PC-9 (cell line): ENCODE measurements at regions not wholly inside any gene's neighbourhood (a gene's known extent, or its start where the extent isn't known, plus 50 kb on each side); places are given as distances from the start of the nearest gene placed in this dataset.

Experiments
- BruUV-seq: library from RNA; stranded (reverse); fragments of 400-500 nt; replicated peaks from 2 replicates; lab custom pipeline; 2021; lab: Mats Ljungman, UMichigan
- CTCF ChIA-PET: fragments of 300-600 bp; sonication (Branson Sonifier 250); formaldehyde crosslinking; loops from one replicate; lab custom pipeline; 2022; ENCODE audit warnings: antibody characterized with exemption; lab: Charles Lee
- POLR2A ChIA-PET: fragments of 300-600 bp; sonication (Branson Sonifier 250); formaldehyde crosslinking; loops from one replicate; lab custom pipeline; 2022; ENCODE audit warnings: antibody characterized with exemption; ENCODE audit not compliant: unreplicated experiment; lab: Charles Lee
- DNase-seq, 2 experiments: peaks; one replicate each; pipeline versions ENCODE4 v3.0.0 to v3.0.0-alpha.2; 2015 to 2022; ENCODE audit warnings: mixed read lengths in 1 of 2
- H2AFZ ChIP-seq: fragments of 200-600 bp; sonication (generic); 2 replicates; pipeline ENCODE4 v1.8.1; 2017; ENCODE audit warnings: antibody characterized with exemption
- H3F3A ChIP-seq: fragments of 200-600 bp; sonication (generic); 2 replicates; pipeline ENCODE4 v1.8.1; 2017; ENCODE audit warnings: antibody characterized with exemption, mild to moderate bottlenecking, low read depth; ENCODE audit not compliant: insufficient read depth
- H3K27ac ChIP-seq: fragments of 200-600 bp; sonication (generic); 2 replicates; pipeline ENCODE4 v1.6.1; 2016; ENCODE audit warnings: mixed run types
- H3K27me3 ChIP-seq: fragments of 200-600 bp; sonication (generic); 2 replicates; pipeline ENCODE4 v1.6.1; 2016; ENCODE audit warnings: low read depth, mixed run types; ENCODE audit not compliant: insufficient read depth
- H3K36me3 ChIP-seq: fragments of 200-600 bp; sonication (generic); 2 replicates; pipeline ENCODE4 v1.6.1; 2016; ENCODE audit warnings: low read depth, mixed run types
- H3K4me1 ChIP-seq: fragments of 200-600 bp; sonication (generic); replicated peaks from 2 replicates; pipeline ENCODE4 v1.6.1; 2016; ENCODE audit warnings: mixed run types; ENCODE audit not compliant: insufficient read depth
- H3K4me2 ChIP-seq: fragments of 200-600 bp; sonication (generic); 2 replicates; pipeline ENCODE4 v1.6.1; 2017; ENCODE audit warnings: mixed run types
- H3K4me3 ChIP-seq: fragments of 200-600 bp; sonication (generic); 2 replicates; pipeline ENCODE4 v1.6.1; 2016; ENCODE audit warnings: mixed run types
- H3K79me2 ChIP-seq: fragments of 200-600 bp; sonication (generic); 2 replicates; pipeline ENCODE4 v1.6.1; 2017; ENCODE audit warnings: low read depth, mixed run types
- H3K9me2 ChIP-seq: fragments of 200-600 bp; sonication (generic); 2 replicates; pipeline ENCODE4 v1.8.1; 2017; ENCODE audit warnings: mild to moderate bottlenecking; ENCODE audit not compliant: insufficient read depth
- H3K9me3 ChIP-seq: fragments of 200-600 bp; sonication (generic); 2 replicates; pipeline ENCODE4 v1.8.1; 2016; ENCODE audit warnings: low read depth; ENCODE audit not compliant: insufficient read depth
- H4K20me1 ChIP-seq: fragments of 200-600 bp; sonication (generic); 2 replicates; pipeline ENCODE4 v1.8.1; 2017; ENCODE audit not compliant: insufficient read depth
- EZH2 ChIP-seq: fragments of 200-600 bp; sonication (generic); IDR thresholded peaks from 2 replicates; pipeline ENCODE4 v1.8.0; 2017; ENCODE audit warnings: antibody characterized with exemption, low read depth
- intact Hi-C: fragments of 100-400 bp; cut with micrococcal nuclease; formaldehyde crosslinking; loops from one replicate; pipeline ENCODE4 v1.10.0; 2022; ENCODE audit not compliant: unreplicated experiment
- TF ChIP-seq, protein P1 (sequence below): fragments of 200-600 bp; sonication (generic); conservative IDR thresholded peaks from 2 replicates; pipeline ENCODE4 v1.6.1; 2017; ENCODE audit warnings: mixed run types, antibody characterized with exemption, mild to moderate bottlenecking, moderate library complexity

DNA sequence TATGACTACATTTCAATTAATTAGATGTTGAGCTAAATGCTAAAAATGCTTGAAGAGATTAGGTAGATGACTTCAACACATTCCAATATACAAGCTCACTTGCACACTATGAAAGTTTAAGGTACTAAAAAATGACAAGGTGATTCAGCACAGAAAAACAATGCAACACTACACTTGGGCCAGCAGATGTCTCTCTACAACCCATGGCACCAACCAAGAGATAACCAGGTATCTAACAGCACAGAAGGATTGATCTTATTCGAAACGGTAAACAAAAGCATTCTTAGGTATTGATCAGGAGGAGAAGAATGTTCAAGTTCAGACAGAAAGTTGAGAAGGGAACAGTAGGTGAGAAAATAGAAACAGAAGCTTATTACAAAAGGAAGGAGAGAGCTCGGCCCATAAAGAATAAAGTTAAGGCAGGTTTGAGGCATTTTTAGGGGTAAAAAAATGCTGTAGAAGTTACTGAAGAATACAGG lies 248.2 kb upstream of the KLF14 start:
- ChIA-PET CTCF (interaction anchor here (0.6 to 1.9 kb wide), 12 partner anchors 11 to 187 kb away, joined by 3 to 12 read pairs (median 5); no protein-coding TSS in a partner anchor), POLR2A (interaction anchor here (0.6 to 0.7 kb wide), 3 partner anchors 17 to 77 kb away, joined by 3 to 4 read pairs (median 3); no protein-coding TSS in a partner anchor)
- DNase-seq = peak; percentile 12 to 74
- Histone ChIP-seq H3K27me3 (no peaks in the 10 kb centered on the region), H3K4me3 (no peak overlapping the region), H4K20me1 (peaks cover 32% of the 10 kb centered on the region), H3K27ac (peak overlapping the region; percentile 17), H3K9me3 (no peaks in the 10 kb centered on the region), H3K4me2 (no peak overlapping the region), H3K4me1 (0 out of 2 replicates have a peak, but pooled peaks cover 7% of the 10 kb centered on the region), H3K9me2 (no peaks in the 10 kb centered on the region), H3K36me3 (peaks cover 37% of the 10 kb centered on the region), H3F3A (peaks cover 50% of the 10 kb centered on the region), H3K79me2 (peaks cover 73% of the 10 kb centered on the region), H2AFZ (no peak overlapping the region)
- no TSS peak for BruUV-seq
- no peak for TF ChIP-seq EZH2
- TF ChIP-seq, protein P1, sequence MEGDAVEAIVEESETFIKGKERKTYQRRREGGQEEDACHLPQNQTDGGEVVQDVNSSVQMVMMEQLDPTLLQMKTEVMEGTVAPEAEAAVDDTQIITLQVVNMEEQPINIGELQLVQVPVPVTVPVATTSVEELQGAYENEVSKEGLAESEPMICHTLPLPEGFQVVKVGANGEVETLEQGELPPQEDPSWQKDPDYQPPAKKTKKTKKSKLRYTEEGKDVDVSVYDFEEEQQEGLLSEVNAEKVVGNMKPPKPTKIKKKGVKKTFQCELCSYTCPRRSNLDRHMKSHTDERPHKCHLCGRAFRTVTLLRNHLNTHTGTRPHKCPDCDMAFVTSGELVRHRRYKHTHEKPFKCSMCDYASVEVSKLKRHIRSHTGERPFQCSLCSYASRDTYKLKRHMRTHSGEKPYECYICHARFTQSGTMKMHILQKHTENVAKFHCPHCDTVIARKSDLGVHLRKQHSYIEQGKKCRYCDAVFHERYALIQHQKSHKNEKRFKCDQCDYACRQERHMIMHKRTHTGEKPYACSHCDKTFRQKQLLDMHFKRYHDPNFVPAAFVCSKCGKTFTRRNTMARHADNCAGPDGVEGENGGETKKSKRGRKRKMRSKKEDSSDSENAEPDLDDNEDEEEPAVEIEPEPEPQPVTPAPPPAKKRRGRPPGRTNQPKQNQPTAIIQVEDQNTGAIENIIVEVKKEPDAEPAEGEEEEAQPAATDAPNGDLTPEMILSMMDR = peak; percentile 86
- intact Hi-C loops = loop anchor here (1.0 to 5.0 kb wide), 3 partner anchors 25 to 320 kb away; no protein-coding TSS in a partner anchor

DNA sequence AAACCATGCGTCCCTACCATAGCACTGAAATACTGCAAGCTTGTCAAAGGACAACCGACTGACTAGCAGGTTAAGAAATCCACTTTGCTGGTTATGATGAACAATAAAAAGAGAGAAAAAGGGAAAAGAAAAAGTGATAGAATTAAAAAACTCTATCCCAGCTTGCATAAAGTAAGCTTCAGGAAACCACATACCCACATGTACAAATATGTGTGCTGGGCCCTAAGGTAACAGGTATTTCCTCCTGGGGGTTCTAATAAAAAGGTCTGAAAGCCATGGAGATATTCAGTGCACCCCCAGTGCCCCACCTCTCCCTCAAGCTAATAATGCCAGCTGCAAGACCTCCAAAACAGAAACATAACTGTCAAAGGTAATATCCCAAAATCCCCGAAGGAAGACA lies 248.6 kb upstream of the KLF14 start:
- Histone ChIP-seq H3K4me2 (no peak overlapping the region), H3K36me3 (peaks cover 33% of the 10 kb centered on the region), H2AFZ (no peak overlapping the region), H4K20me1 (peaks cover 33% of the 10 kb centered on the region), H3K27ac (peak overlapping the region; percentile 17), H3K4me1 (peaks cover 11% of the 10 kb centered on the region; the same call in 1 of the 2 replicates), H3K4me3 (no peak overlapping the region), H3F3A (peaks cover 50% of the 10 kb centered on the region), H3K9me3 (no peaks in the 10 kb centered on the region), H3K27me3 (no peaks in the 10 kb centered on the region), H3K9me2 (no peaks in the 10 kb centered on the region), H3K79me2 (peaks cover 74% of the 10 kb centered on the region)
- intact Hi-C loops = loop anchor here (1.0 to 5.0 kb wide), 3 partner anchors 25 to 320 kb away; no protein-coding TSS in a partner anchor
- ChIA-PET POLR2A (interaction anchor here (0.6 to 0.7 kb wide), 3 partner anchors 17 to 171 kb away, joined by 3 to 4 read pairs (median 3); no protein-coding TSS in a partner anchor), CTCF (interaction anchor here (0.6 to 1.9 kb wide), 11 partner anchors 14 to 316 kb away, joined by 3 to 12 read pairs (median 5); no protein-coding TSS in a partner anchor)
- no peak for DNase-seq
- BruUV-seq = no TSS peak
- no peak for TF ChIP-seq EZH2
- TF ChIP-seq, protein P1 = no peak

DNA sequence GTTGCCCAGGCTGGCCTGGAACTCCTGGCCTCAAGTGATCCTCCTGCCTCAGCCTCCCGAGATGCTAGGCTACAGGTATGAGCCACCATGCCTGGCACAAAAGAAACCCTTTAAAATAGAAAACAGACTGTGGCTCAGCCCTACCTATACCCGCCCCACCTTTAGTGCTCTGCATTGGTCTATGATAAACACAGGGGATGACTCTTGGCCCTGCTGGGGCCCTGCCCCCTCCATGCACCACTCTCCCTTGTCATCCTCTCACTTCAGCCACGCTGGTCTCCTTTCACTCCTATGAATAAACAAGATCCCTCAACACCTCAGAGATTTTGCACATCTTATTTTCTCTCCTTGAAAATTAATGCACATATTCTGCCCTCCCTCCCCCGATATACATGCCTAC lies 251.4 kb upstream of the KLF14 start:
- no peak for DNase-seq
- intact Hi-C loops = no loop called here
- Histone ChIP-seq H3K4me3 (no peak overlapping the region), H3K27ac (no peak overlapping the region), H3K4me1 (peaks cover 23% of the 10 kb centered on the region), H2AFZ (no peak overlapping the region), H4K20me1 (peaks cover 44% of the 10 kb centered on the region), H3K9me3 (no peaks in the 10 kb centered on the region), H3K4me2 (no peak overlapping the region), H3K79me2 (peaks cover 77% of the 10 kb centered on the region), H3K36me3 (peaks cover 18% of the 10 kb centered on the region), H3F3A (peaks cover 62% of the 10 kb centered on the region), H3K27me3 (no peaks in the 10 kb centered on the region), H3K9me2 (no peaks in the 10 kb centered on the region)
- TF ChIP-seq, protein P1 = no peak
- no peak for TF ChIP-seq EZH2
- no TSS peak for BruUV-seq
- ChIA-PET POLR2A (no interaction called here), CTCF (no interaction called here)
